Lung (tissue), 11 donors: ENCODE measurements at regions not wholly inside any gene's neighbourhood (a gene's known extent, or its start where the extent isn't known, plus 50 kb on each side); places are given as distances from the start of the nearest gene placed in this dataset.

Experiments
- ATAC-seq: fragments of 200-7000 bp; cut with Tn5 transposase; one replicate; pipeline ENCODE4 v1.9.1; 2020; ENCODE audit warnings: moderate number of reproducible peaks; ENCODE audit not compliant: insufficient read depth, low FRiP score
- DNase-seq, 3 donors: peaks; one replicate each; pipeline ENCODE4 v3.0.0-alpha.2; 2013 to 2017
- H3K27ac ChIP-seq, 2 donors: one replicate each; pipeline ENCODE4 v1.5.1; 2013; ENCODE audit warnings: mild to moderate bottlenecking in 2 of 2, moderate library complexity in 2 of 2, control low read depth in 1 of 2, inconsistent platforms in 1 of 2, low read depth in 1 of 2, low read length in 1 of 2
- H3K27me3 ChIP-seq, 3 donors: one replicate each; pipeline ENCODE4 v1.5.1; 2013; ENCODE audit warnings: low read length in 2 of 3; ENCODE audit not compliant: control insufficient read depth in 3 of 3, insufficient read depth in 3 of 3
- H3K36me3 ChIP-seq, 4 donors: one replicate each; pipeline ENCODE4 v1.5.1; 2013; ENCODE audit warnings: low read length in 4 of 4, mild to moderate bottlenecking in 1 of 4, moderate library complexity in 1 of 4; ENCODE audit not compliant: control insufficient read depth in 4 of 4, insufficient read depth in 4 of 4
- H3K4me1 ChIP-seq, 5 donors: one replicate each; pipeline ENCODE4 v1.5.1; 2013; ENCODE audit warnings: low read length in 5 of 5, mild to moderate bottlenecking in 2 of 5, moderate library complexity in 1 of 5; ENCODE audit not compliant: control insufficient read depth in 5 of 5, insufficient read depth in 5 of 5
- H3K4me3 ChIP-seq: one replicate; pipeline ENCODE4 v1.5.1; 2013; ENCODE audit warnings: mild to moderate bottlenecking, control low read depth, moderate library complexity
- H3K9ac ChIP-seq, 2 donors: one replicate each; pipeline ENCODE4 v1.5.1; 2013; ENCODE audit warnings: low read length in 2 of 2, control low read depth in 1 of 2; ENCODE audit not compliant: insufficient read depth in 1 of 2
- H3K9me3 ChIP-seq, 4 donors: one replicate each; pipeline ENCODE4 v1.5.1; 2013; ENCODE audit warnings: low read length in 3 of 4, mild to moderate bottlenecking in 1 of 4, moderate library complexity in 1 of 4; ENCODE audit not compliant: control insufficient read depth in 4 of 4, insufficient read depth in 3 of 4
- WGBS, 2 donors: extraction: QIAGEN DNeasy Blood & Tissue Kit; methylation state at CpG; one replicate each; pipeline ENCODE4 v1.1.7; 2013; 5-methylcytosine and 5-hydroxymethylcytosine counted together
- TF ChIP-seq, protein P1 (sequence below): IDR thresholded peaks from 2 replicates; pipeline ENCODE4 v1.5.1; 2012; ENCODE audit warnings: mild to moderate bottlenecking; ENCODE audit errors: control extremely low read depth, extremely low read depth
- donor health status: control.
- donor health status: control.
- donor health status: Bipolar disorder and iron deficiency.
- donor health status: healthy.
- donor health status: DM: yes; HTN: yes; CAD: no.

DNA sequence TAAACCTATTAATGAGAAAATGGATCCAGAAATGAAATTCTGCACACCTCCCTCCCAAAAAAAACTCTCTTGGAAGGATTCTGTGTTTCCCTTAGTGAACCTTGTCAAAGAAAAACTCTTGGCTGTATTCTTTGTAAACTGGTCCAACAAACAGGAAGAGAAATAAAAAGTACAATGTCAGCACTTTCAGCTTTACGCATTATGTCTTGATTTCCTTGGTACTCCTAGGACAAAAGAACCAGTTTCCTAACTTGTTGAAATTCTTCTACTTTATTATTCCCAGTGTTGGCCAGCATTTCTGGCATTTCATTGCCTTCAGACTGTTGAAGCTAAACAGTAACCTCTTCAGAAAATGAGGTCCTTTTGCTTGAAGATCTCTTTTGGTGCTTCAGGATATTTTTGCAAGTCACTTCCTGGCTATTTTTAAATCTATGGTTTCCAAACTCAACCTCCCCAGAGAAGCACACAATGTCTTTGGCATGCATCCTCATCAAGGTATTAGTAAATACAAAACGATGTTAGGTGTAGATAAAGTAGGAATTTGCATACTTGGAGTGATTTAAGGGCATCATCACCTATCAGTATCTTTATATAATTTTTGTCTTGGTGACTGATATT lies 342.7 kb downstream of the AASDHPPT start:
- no peaks in the 10 kb centered on the region for H3K9me3 ChIP-seq
- H3K27ac ChIP-seq: no peak overlapping the region
- no peaks in the 10 kb centered on the region for H3K4me1 ChIP-seq
- TF ChIP-seq, protein P1, sequence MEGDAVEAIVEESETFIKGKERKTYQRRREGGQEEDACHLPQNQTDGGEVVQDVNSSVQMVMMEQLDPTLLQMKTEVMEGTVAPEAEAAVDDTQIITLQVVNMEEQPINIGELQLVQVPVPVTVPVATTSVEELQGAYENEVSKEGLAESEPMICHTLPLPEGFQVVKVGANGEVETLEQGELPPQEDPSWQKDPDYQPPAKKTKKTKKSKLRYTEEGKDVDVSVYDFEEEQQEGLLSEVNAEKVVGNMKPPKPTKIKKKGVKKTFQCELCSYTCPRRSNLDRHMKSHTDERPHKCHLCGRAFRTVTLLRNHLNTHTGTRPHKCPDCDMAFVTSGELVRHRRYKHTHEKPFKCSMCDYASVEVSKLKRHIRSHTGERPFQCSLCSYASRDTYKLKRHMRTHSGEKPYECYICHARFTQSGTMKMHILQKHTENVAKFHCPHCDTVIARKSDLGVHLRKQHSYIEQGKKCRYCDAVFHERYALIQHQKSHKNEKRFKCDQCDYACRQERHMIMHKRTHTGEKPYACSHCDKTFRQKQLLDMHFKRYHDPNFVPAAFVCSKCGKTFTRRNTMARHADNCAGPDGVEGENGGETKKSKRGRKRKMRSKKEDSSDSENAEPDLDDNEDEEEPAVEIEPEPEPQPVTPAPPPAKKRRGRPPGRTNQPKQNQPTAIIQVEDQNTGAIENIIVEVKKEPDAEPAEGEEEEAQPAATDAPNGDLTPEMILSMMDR: no peak
- DNase-seq (no peak), ATAC-seq (no peak)
- H3K36me3 ChIP-seq: no peaks in the 10 kb centered on the region
- H3K27me3 ChIP-seq: no peaks in the 10 kb centered on the region
- no peak overlapping the region for H3K9ac ChIP-seq
- 54 to 64% methylated on average over 2 of the region's 2 CpGs for WGBS, 2 donors
- no peak overlapping the region for H3K4me3 ChIP-seq

DNA sequence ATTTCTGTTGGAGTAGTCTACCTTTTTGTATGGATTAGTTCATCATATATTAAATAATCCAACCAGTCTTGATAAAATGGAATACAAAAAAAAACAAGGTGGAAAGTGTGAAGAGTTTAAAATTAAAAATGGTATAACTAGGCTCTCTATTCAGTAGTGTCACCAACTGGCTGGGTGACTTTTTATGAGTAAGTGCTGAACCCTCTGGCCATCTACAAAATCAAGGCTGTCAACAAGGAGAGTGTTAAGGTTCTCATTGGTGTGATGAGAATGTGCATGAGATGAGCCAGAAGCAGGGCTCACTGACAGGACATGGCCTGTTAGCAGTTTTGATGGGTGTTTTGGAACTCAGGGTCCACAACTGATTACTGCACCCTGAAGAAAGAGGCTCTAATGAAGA lies 343.2 kb downstream of the AASDHPPT start:
- H3K27me3 ChIP-seq: no peaks in the 10 kb centered on the region
- TF ChIP-seq, protein P1: no peak
- no peak overlapping the region for H3K4me3 ChIP-seq
- H3K4me1 ChIP-seq: no peaks in the 10 kb centered on the region
- ATAC-seq (no peak), DNase-seq (no peak)
- no peaks in the 10 kb centered on the region for H3K9me3 ChIP-seq
- H3K27ac ChIP-seq: no peak overlapping the region
- no peak overlapping the region for H3K9ac ChIP-seq
- no peaks in the 10 kb centered on the region for H3K36me3 ChIP-seq

DNA sequence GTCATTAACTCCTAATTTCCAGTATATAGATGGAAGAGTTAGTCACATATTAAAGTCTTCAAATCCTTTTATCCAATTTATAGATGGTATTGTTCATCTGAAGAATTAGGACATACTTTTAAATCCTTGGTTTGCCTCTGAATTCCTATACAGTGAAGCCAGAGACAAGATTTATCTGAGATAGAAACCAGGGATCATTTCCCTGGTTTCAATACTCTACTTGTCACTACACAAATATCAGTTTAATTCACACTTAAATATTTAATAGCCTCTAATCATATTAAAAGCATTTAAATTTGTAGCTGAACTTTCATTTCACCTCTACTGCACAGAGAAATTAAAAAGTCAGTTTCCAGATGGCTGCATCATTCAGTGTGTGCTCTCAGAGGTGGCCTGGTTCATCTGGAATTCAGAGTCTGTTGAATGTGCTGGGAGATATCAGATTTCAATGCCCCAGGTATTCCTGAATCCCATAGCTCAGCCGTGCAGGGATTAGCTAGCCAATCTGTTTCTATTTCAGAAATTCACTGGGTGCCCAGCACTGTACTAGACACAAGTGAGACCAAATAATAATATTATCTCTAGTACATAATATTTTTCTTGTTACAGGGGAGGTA lies 344.3 kb downstream of the AASDHPPT start:
- TF ChIP-seq, protein P1: no peak
- Histone ChIP-seq H3K4me1 (no peaks in the 10 kb centered on the region), H3K9me3 (no peaks in the 10 kb centered on the region), H3K27ac (no peak overlapping the region), H3K27me3 (no peaks in the 10 kb centered on the region), H3K4me3 (no peak overlapping the region), H3K36me3 (no peaks in the 10 kb centered on the region), H3K9ac (no peak overlapping the region)
- ATAC-seq (no peak), DNase-seq (no peak)
- WGBS, 2 donors: 45 to 46% methylated on average over 1 of the region's 1 CpG

DNA sequence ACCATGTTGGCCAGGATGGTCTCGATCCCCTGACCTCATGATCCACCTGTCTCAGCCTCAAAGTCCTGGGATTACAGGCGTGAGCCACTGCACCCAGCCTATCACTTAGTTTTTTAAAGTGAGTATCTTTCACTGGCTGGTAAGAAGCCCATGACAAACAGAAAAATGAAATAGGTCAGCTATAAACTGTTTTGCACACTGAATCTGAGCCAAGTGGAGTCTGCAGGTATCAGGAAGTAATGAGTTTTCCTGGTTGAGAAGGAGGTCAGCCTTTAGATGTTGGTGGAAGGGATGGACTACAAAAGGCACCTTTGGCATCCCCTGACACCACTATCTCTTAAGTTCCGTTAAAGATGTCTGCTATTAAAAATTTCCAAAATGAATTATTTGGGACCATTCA lies 345.1 kb downstream of the AASDHPPT start:
- no peaks in the 10 kb centered on the region for H3K4me1 ChIP-seq
- no peak overlapping the region for H3K4me3 ChIP-seq
- DNase-seq: no peak
- no peak for ATAC-seq
- no peak overlapping the region for H3K9ac ChIP-seq
- no peaks in the 10 kb centered on the region for H3K27me3 ChIP-seq
- no peaks in the 10 kb centered on the region for H3K9me3 ChIP-seq
- WGBS, 2 donors: 84 to 87% methylated on average over 3 of the region's 3 CpGs
- TF ChIP-seq, protein P1: no peak
- H3K27ac ChIP-seq: no peak overlapping the region
- H3K36me3 ChIP-seq: no peaks in the 10 kb centered on the region
